ENCODE measurements at regions not wholly inside any gene's neighbourhood (a gene's known extent, or its start where the extent isn't known, plus 50 kb on each side); places are given as distances from the start of the nearest gene placed in this dataset.

DNA sequence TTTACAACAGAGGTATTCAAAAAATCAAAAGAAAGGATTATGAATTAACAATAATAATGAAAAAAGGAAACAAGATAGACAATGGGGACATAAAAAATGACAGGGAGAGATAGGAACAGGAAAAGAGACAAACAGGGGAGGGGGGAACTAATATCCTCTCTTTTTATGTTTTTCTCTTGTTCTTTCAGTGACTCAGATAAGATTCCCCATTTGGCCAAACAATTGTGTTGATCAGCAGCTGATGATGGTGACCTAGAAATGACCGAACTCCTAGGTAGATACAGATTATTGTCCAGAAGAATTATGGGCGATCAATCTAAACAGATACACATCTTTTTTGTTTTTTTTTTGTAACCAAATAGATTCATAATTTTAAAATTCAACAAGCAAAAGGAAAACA is 1277.2 kb upstream of the FLRT2 start:
- TF ChIP-seq CTCF (IDR thresholded peaks at IDR 0.05; ENCODE audit: low read length, missing control alignments): no peak
- no peak for DNase-seq (ENCODE audit: low read depth)
- no peak overlapping the region for H3K4me3 ChIP-seq (replicated peaks; ENCODE audit: low read depth, low read length)

DNA sequence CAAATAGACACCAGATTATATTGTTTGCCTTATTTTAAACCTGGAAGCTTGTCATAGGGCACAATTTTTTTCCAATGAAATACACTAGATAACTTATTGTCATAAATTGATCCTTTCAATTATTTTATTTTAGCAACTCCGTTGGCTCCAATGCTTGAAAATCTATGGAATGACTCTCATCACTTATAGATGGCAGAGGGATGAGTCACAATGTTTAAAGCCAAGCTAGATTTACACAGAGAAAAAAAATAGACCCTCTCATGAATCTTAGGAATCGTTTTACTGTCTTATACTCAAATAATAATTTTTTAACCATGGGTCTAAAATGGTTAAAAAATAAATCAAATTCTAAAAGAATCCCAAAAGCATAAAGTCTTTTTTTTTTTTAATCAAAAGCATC is 1276.6 kb upstream of the FLRT2 start:
- no peak overlapping the region for H3K4me3 ChIP-seq (replicated peaks; ENCODE audit: low read depth, low read length)
- no peak for DNase-seq (ENCODE audit: low read depth)
- no peak for TF ChIP-seq CTCF (IDR thresholded peaks at IDR 0.05; ENCODE audit: low read length, missing control alignments)

DNA sequence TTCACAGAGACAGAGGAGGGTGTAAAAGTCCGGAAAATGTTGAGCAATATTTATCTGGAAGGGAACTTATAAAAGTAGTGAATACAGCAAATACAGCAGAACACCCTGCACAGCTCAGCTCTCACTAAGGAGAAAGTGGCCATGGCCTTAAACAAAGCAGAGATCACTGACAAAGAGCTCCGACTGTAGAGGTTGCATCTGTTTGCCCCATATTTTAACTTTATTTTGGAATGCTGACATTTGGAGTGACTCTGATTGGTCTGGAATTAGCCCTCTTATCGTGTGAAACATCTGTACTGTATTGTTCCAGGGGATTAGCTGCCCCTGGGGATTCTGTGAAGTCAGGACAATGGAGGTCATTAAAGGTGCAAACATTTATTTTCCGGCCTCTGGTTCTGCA is 1275.7 kb upstream of the FLRT2 start:
- no peak for TF ChIP-seq CTCF (IDR thresholded peaks at IDR 0.05; ENCODE audit: low read length, missing control alignments)
- peak; percentile 73 for DNase-seq (ENCODE audit: low read depth)
- no peak overlapping the region for H3K4me3 ChIP-seq (replicated peaks; ENCODE audit: low read depth, low read length)

- TF ChIP-seq CTCF (IDR thresholded peaks at IDR 0.05; ENCODE audit: low read length, missing control alignments): no peak
- DNase-seq (ENCODE audit: low read depth): no peak
- H3K4me3 ChIP-seq (replicated peaks; ENCODE audit: low read depth, low read length): no peak overlapping the region
Measured at GRCh38 chr14:84262932-84263331, 1267.0 kb upstream of the FLRT2 start.

DNA sequence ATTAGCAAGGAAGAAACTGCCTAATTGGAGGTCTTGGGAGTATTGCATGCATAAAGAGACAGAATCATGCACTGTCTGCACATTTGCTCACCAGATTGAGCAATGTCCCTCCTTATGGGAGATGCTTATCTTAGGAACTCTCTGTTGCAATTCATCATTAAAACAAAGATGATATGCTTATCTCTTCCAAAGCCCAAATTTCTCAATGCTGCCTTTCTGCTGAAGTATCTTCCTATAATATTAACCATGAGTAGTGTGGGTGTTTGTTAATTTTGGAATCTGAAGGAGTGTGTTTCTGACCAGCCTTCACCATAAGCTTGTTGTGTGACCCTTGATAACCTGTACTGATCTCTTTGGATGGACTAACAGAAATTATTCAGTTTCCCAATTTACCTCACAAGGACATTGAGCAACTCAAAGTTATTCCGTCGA is 1257.6 kb upstream of the FLRT2 start:
- no peak for TF ChIP-seq CTCF (IDR thresholded peaks at IDR 0.05; ENCODE audit: low read length, missing control alignments)
- peak; percentile 49 for DNase-seq (ENCODE audit: low read depth)
- no peak overlapping the region for H3K4me3 ChIP-seq (replicated peaks; ENCODE audit: low read depth, low read length)

DNA sequence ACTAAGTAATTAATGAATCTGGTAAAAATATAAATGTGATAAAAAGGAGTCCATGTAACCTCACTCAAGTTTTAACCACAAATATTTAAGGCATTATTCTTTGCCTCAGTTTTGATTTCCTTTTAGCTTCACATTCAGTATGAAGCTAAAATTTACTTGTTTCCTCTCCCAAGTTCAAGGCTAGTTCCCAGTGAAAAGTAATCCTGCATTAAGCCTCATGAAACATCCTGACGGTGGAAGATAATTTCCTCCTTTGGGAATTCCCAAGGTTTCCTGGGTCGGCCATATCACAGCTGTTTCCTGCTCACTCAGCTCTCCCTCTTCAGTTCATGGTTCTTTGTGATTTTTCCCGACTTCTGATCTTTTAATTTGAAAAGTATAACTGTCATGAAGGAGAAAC is 1256.8 kb upstream of the FLRT2 start:
- DNase-seq (ENCODE audit: low read depth): peak; percentile 39
- H3K4me3 ChIP-seq (replicated peaks; ENCODE audit: low read depth, low read length): no peak overlapping the region
- no peak for TF ChIP-seq CTCF (IDR thresholded peaks at IDR 0.05; ENCODE audit: low read length, missing control alignments)

DNA sequence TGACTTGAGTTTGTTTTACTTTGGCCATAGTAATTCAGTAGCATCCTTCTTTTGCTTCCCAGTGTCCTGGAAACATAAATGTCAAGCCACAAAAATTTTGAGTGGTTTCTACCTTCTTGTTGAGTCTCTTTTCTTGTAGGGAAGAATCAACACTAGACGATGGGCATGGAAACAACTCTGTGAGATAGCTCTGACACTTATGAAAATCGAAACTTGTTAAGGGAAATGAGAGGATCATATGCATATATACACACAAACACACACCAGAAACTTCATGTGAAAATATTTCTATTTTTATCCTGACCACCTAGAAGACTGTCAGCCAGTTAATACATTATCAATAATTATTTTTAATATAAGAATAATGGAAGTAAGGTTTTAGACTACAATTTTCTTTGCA is 1247.3 kb upstream of the FLRT2 start:
- TF ChIP-seq CTCF (IDR thresholded peaks at IDR 0.05; ENCODE audit: low read length, missing control alignments): no peak
- H3K4me3 ChIP-seq (replicated peaks; ENCODE audit: low read depth, low read length): no peak overlapping the region
- DNase-seq (ENCODE audit: low read depth): no peak

Measured in fibroblast of pulmonary artery (primary cell).